ENCODE measurements at regions not wholly inside any gene's neighbourhood (a gene's known extent, or its start where the extent isn't known, plus 50 kb on each side); places are given as distances from the start of the nearest gene placed in this dataset.

- DNase-seq: no peak
These were observed 883.0 kb upstream of the FLRT2 start for GRCh38 chr14:84646786-84647500.

- DNase-seq: no peak
These were observed 874.9 kb upstream of the FLRT2 start for GRCh38 chr14:84655014-84655413.

GRCh38 chr14:84657911-84658310, 872.0 kb upstream of the FLRT2 start:
- no peak for DNase-seq

- no peak for DNase-seq
These were observed 859.1 kb upstream of the FLRT2 start for GRCh38 chr14:84670796-84671195.

- no peak for DNase-seq
These were observed 858.2 kb upstream of the FLRT2 start for GRCh38 chr14:84671776-84672175.

- DNase-seq: no peak
These were observed 855.3 kb upstream of the FLRT2 start for GRCh38 chr14:84674636-84675035.

GRCh38 chr14:84686550-84686949, 843.4 kb upstream of the FLRT2 start:
- no peak for DNase-seq

- DNase-seq: no peak
These were observed 841.5 kb upstream of the FLRT2 start for GRCh38 chr14:84688297-84689025.

GRCh38 chr14:84694161-84694560, 835.8 kb upstream of the FLRT2 start:
- no peak for DNase-seq

- DNase-seq: no peak
These were observed 825.3 kb upstream of the FLRT2 start for GRCh38 chr14:84704601-84705000.

- DNase-seq: no peak
These were observed 822.1 kb upstream of the FLRT2 start for GRCh38 chr14:84707830-84708229.

GRCh38 chr14:84708865-84709264, 821.1 kb upstream of the FLRT2 start:
- DNase-seq: no peak

GRCh38 chr14:84726471-84726870, 803.5 kb upstream of the FLRT2 start:
- DNase-seq: no peak

GRCh38 chr14:84749191-84749955, 780.6 kb upstream of the FLRT2 start:
- no peak for DNase-seq

GRCh38 chr14:84750284-84750683, 779.7 kb upstream of the FLRT2 start:
- DNase-seq: no peak

- DNase-seq: no peak
These were observed 779.0 kb upstream of the FLRT2 start for GRCh38 chr14:84750763-84751554.

GRCh38 chr14:84751745-84752144, 778.2 kb upstream of the FLRT2 start:
- DNase-seq: no peak

GRCh38 chr14:84760489-84761126, 769.3 kb upstream of the FLRT2 start:
- DNase-seq: no peak

GRCh38 chr14:84767434-84767833, 762.5 kb upstream of the FLRT2 start:
- no peak for DNase-seq

- DNase-seq: no peak
These were observed 759.9 kb upstream of the FLRT2 start for GRCh38 chr14:84770030-84770429.

- no peak for DNase-seq
These were observed 752.6 kb upstream of the FLRT2 start for GRCh38 chr14:84777356-84777755.

GRCh38 chr14:84782902-84783301, 747.0 kb upstream of the FLRT2 start:
- DNase-seq: no peak

All from stimulated activated CD8-positive, alpha-beta memory T cell treated with anti-CD3 and anti-CD28 coated beads, Interleukin-4, amount 100 ng/mL, for 48 hours (primary cell).